ENCODE measurements at regions not wholly inside any gene's neighbourhood (a gene's known extent, or its start where the extent isn't known, plus 50 kb on each side); places are given as distances from the start of the nearest gene placed in this dataset.

DNA sequence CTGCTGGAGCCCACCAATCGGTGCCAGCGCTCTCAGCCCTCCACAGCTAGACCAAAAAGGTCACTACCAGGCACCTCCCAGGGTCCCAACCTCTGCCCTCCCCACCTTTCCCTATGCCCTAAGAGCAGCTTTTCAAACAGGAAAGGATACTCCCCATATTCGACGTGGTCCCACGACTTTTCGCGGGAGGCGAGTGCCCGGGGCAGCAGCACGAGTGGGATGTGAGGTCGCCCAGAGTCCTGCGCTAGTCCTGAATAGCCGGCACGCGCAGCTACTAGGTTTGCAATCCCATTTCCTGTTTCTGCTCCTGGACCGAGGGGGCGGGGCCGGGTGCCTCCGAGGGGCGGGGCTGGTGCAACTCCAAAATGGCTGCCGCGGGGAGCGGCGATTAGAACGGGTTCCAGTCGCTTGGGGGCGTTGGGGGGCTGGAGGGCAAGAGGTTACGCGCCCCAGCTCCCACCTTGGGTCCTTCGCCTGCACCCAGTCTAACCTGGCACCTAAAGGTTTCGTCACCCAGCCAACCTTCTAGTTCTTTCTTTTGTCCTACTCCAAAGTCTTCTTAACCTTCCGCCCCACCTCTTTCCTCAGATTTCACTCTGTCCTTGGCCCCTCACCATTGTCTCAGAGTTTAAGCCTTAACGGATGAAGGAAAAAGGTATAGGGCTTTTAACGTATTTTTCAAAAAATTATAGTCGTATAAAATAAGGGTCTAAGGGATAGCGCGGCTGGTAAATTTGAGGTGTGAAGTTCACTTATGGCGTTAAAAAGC, 85.0 kb upstream of the TENT5D start:
- DNase-seq: peak; percentile 62
- intact Hi-C loops (cut with DNase I; ENCODE audit: low total_unique reads): no loop called here
- 38 to 69% (median 43%) methylated on average over 29 to 38 of the region's 38 CpGs for WGBS, 5 donors
- Histone ChIP-seq H3K27ac (no peak overlapping the region), H3K4me3 (peak overlapping the region in 2 of 8 donors; percentile 26 to 35), H3K4me1 (no peaks in the 10 kb centered on the region), H3K27me3 (replicated peaks in 1 of 7) (no peaks in the 10 kb centered on the region), H3K9me3 (peaks cover 0 to 7% (median 0%) of the 10 kb centered on the region in 8 donors), H3K36me3 (no peaks in the 10 kb centered on the region)
- TF ChIP-seq, protein P1, sequence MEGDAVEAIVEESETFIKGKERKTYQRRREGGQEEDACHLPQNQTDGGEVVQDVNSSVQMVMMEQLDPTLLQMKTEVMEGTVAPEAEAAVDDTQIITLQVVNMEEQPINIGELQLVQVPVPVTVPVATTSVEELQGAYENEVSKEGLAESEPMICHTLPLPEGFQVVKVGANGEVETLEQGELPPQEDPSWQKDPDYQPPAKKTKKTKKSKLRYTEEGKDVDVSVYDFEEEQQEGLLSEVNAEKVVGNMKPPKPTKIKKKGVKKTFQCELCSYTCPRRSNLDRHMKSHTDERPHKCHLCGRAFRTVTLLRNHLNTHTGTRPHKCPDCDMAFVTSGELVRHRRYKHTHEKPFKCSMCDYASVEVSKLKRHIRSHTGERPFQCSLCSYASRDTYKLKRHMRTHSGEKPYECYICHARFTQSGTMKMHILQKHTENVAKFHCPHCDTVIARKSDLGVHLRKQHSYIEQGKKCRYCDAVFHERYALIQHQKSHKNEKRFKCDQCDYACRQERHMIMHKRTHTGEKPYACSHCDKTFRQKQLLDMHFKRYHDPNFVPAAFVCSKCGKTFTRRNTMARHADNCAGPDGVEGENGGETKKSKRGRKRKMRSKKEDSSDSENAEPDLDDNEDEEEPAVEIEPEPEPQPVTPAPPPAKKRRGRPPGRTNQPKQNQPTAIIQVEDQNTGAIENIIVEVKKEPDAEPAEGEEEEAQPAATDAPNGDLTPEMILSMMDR (IDR thresholded peaks at IDR 0.05 in 8 of 11, conservative IDR thresholded peaks at IDR 0.05 in 3 of 11): no peak
- TF ChIP-seq POLR2A (IDR thresholded peaks at IDR 0.05) (no peak), POLR2AphosphoS5 (IDR thresholded peaks at IDR 0.05) (no peak)

GRCh38 chrX:80354966-80355465, 65.2 kb upstream of the TENT5D start:
- WGBS, 5 donors: 63 to 90% (median 77%) methylated on average over 2 to 4 of the region's 4 CpGs
- peaks cover 0 to 7% (median 0%) of the 10 kb centered on the region in 7 donors for H3K27me3 ChIP-seq (replicated peaks in 1 of 7)
- peak; percentile 32 for DNase-seq

More at GRCh38 chrX:80354966-80355465, 65.2 kb upstream of the TENT5D start:
- intact Hi-C loops (cut with DNase I; ENCODE audit: low total_unique reads): no loop called here
- H3K4me1 ChIP-seq: no peaks in the 10 kb centered on the region
- H3K27ac ChIP-seq: no peak overlapping the region
- no peaks in the 10 kb centered on the region for H3K9me3 ChIP-seq
- no peak overlapping the region for H3K4me3 ChIP-seq
- TF ChIP-seq POLR2AphosphoS5 (IDR thresholded peaks at IDR 0.05) (no peak), POLR2A (IDR thresholded peaks at IDR 0.05) (no peak)
- TF ChIP-seq, protein P1 (IDR thresholded peaks at IDR 0.05 in 8 of 11, conservative IDR thresholded peaks at IDR 0.05 in 3 of 11): no peak
- no peaks in the 10 kb centered on the region for H3K36me3 ChIP-seq

Measured in spleen (tissue), 11 donors.